Liver (tissue), 8 donors: ENCODE measurements at regions not wholly inside any gene's neighbourhood (a gene's known extent, or its start where the extent isn't known, plus 50 kb on each side); places are given as distances from the start of the nearest gene placed in this dataset.

Source experiments
- DNase-seq: peaks from one replicate; pipeline ENCODE4 v3.0.0-alpha.2; 2017; ENCODE audit warnings: low spot score
- H3K27ac ChIP-seq, 2 donors: one replicate each; pipeline ENCODE4 v1.7.0; 2013; ENCODE audit warnings: inconsistent platforms in 2 of 2, low read length in 2 of 2, control low read depth in 1 of 2, low read depth in 1 of 2, mild to moderate bottlenecking in 1 of 2
- H3K27me3 ChIP-seq, 4 donors: one replicate each; pipeline versions ENCODE4 v1.6.1 to v1.7.0; 2013; ENCODE audit warnings: low read length in 3 of 4, inconsistent platforms in 1 of 4, mild to moderate bottlenecking in 1 of 4, moderate library complexity in 1 of 4; ENCODE audit not compliant: control insufficient read depth in 4 of 4, insufficient read depth in 4 of 4
- H3K36me3 ChIP-seq, 4 donors: one replicate each; pipeline versions ENCODE4 v1.6.1 to v1.7.0; 2013; ENCODE audit warnings: low read length in 3 of 4, mild to moderate bottlenecking in 3 of 4, low read depth in 1 of 4, moderate library complexity in 1 of 4; ENCODE audit not compliant: control insufficient read depth in 4 of 4, insufficient read depth in 3 of 4
- H3K4me1 ChIP-seq, 4 donors: one replicate each; pipeline versions ENCODE4 v1.6.1 to v1.7.0; 2013; ENCODE audit warnings: low read length in 3 of 4, mild to moderate bottlenecking in 3 of 4, moderate library complexity in 1 of 4; ENCODE audit not compliant: control insufficient read depth in 4 of 4, insufficient read depth in 4 of 4
- H3K4me3 ChIP-seq, 3 donors: one replicate each; pipeline versions ENCODE4 v1.6.1 to v1.7.0; 2013; ENCODE audit warnings: low read length in 3 of 3, control low read depth in 1 of 3, low read depth in 1 of 3, mild to moderate bottlenecking in 1 of 3
- H3K9ac ChIP-seq, 2 donors: one replicate each; pipeline ENCODE4 v1.7.0; 2013; ENCODE audit warnings: low read length in 2 of 2, mild to moderate bottlenecking in 2 of 2, moderate library complexity in 2 of 2, control low read depth in 1 of 2, low read depth in 1 of 2
- H3K9me3 ChIP-seq, 4 donors: one replicate each; pipeline versions ENCODE4 v1.6.1 to v1.7.0; 2013; ENCODE audit warnings: low read length in 3 of 4; ENCODE audit not compliant: control insufficient read depth in 4 of 4
- ATF3 ChIP-seq: IDR thresholded peaks from 2 replicates; pipeline ENCODE4 v1.6.1; 2016; ENCODE audit warnings: antibody characterized with exemption
- CTCF ChIP-seq: fragments of 150-350 bp; IDR thresholded peaks from 2 replicates; pipeline ENCODE4 v1.5.1; 2017; ENCODE audit warnings: improper control_type of control experiment, low read depth, low read length; ENCODE audit not compliant: missing input control
- FOXA1 ChIP-seq: IDR thresholded peaks from 2 replicates; pipeline ENCODE4 v1.6.1; 2016; ENCODE audit warnings: antibody characterized with exemption
- GABPA ChIP-seq, 2 donors: IDR thresholded peaks in 1 of 2; conservative IDR thresholded peaks in 1 of 2; 2 replicates each; pipeline ENCODE4 v1.6.1; 2016; ENCODE audit warnings: antibody characterized with exemption in 2 of 2, mild to moderate bottlenecking in 1 of 2, moderate library complexity in 1 of 2
- HNF4A ChIP-seq, 2 donors: conservative IDR thresholded peaks; 2 replicates each; pipeline ENCODE4 v1.6.1; 2016; ENCODE audit warnings: antibody characterized with exemption in 2 of 2, mild to moderate bottlenecking in 2 of 2
- HNF4G ChIP-seq: IDR thresholded peaks from 2 replicates; pipeline ENCODE4 v1.6.1; 2016; ENCODE audit warnings: antibody characterized with exemption
- JUND ChIP-seq, 2 donors: IDR thresholded peaks; 2 replicates each; pipeline ENCODE4 v1.6.1; 2016; ENCODE audit warnings: antibody characterized with exemption in 2 of 2
- NR2F2 ChIP-seq: IDR thresholded peaks from 2 replicates; pipeline ENCODE4 v1.6.1; 2016; ENCODE audit warnings: antibody characterized with exemption
- RAD21 ChIP-seq, 2 donors: IDR thresholded peaks; 2 replicates each; pipeline ENCODE4 v1.6.1; 2016; ENCODE audit warnings: antibody characterized with exemption in 2 of 2, mild to moderate bottlenecking in 2 of 2
- REST ChIP-seq: IDR thresholded peaks from 2 replicates; pipeline ENCODE4 v1.6.1; 2016; ENCODE audit warnings: antibody characterized with exemption, mild to moderate bottlenecking
- RXRA ChIP-seq, 2 donors: IDR thresholded peaks; 2 replicates each; pipeline ENCODE4 v1.6.1; 2017 to 2018; ENCODE audit warnings: antibody characterized with exemption in 2 of 2, mild to moderate bottlenecking in 1 of 2
- TAF1 ChIP-seq: conservative IDR thresholded peaks from 2 replicates; pipeline ENCODE4 v1.6.1; 2016; ENCODE audit warnings: antibody characterized with exemption, mild to moderate bottlenecking
- YY1 ChIP-seq: IDR thresholded peaks from 2 replicates; pipeline ENCODE4 v1.6.1; 2016; ENCODE audit warnings: antibody characterized with exemption, mild to moderate bottlenecking
- ZBTB33 ChIP-seq: IDR thresholded peaks from 2 replicates; pipeline ENCODE4 v1.6.1; 2016; ENCODE audit warnings: antibody characterized with exemption
- WGBS: extraction: QIAGEN DNeasy Blood & Tissue Kit; methylation state at CpG from one replicate; pipeline ENCODE4 v1.1.7; 2013; 5-methylcytosine and 5-hydroxymethylcytosine counted together
- donor health status: healthy.
- donor health status: healthy.
- donor health status: healthy.
- donor health status: healthy.
- donor health status: healthy.

- H3K9ac ChIP-seq: no peak overlapping the region
- H3K27me3 ChIP-seq: no peaks in the 10 kb centered on the region
- H3K36me3 ChIP-seq: no peaks in the 10 kb centered on the region
- no peak for DNase-seq
- no peak for TF ChIP-seq TAF1
- TF ChIP-seq HNF4G: no peak
- TF ChIP-seq NR2F2: no peak
- TF ChIP-seq RAD21 (IDR thresholded peaks at IDR 0.05): no peak
- no peak for TF ChIP-seq FOXA1
- TF ChIP-seq CTCF: no peak
- no peak for TF ChIP-seq ZBTB33
- no peak for TF ChIP-seq RXRA (IDR thresholded peaks at IDR 0.05)
- no peak for TF ChIP-seq JUND (IDR thresholded peaks at IDR 0.05)
- TF ChIP-seq HNF4A (conservative IDR thresholded peaks at IDR 0.05): no peak
- no peak for TF ChIP-seq REST
- no peak for TF ChIP-seq GABPA (IDR thresholded peaks at IDR 0.05 in 1 of 2, conservative IDR thresholded peaks at IDR 0.05 in 1 of 2)
- no peak for TF ChIP-seq YY1
- no peaks in the 10 kb centered on the region for H3K4me1 ChIP-seq
- no peak overlapping the region for H3K4me3 ChIP-seq
- no peaks in the 10 kb centered on the region for H3K9me3 ChIP-seq
- H3K27ac ChIP-seq: no peak overlapping the region
- WGBS: 78% methylated on average over 3 of the region's 3 CpGs
These were observed 69.5 kb downstream of the CCR1 start for GRCh38 chr3:46138581-46138980.

- WGBS: 71% methylated on average over 3 of the region's 3 CpGs
- H3K36me3 ChIP-seq: no peaks in the 10 kb centered on the region
- no peak for DNase-seq
These were observed 72.6 kb downstream of the CCR1 start for GRCh38 chr3:46135475-46135874.

More at GRCh38 chr3:46135475-46135874, 72.6 kb downstream of the CCR1 start:
- H3K9me3 ChIP-seq: no peaks in the 10 kb centered on the region
- H3K9ac ChIP-seq: no peak overlapping the region
- TF ChIP-seq RXRA (IDR thresholded peaks at IDR 0.05): no peak
- TF ChIP-seq REST: no peak
- TF ChIP-seq FOXA1: no peak
- no peak for TF ChIP-seq ATF3
- TF ChIP-seq RAD21 (IDR thresholded peaks at IDR 0.05): no peak
- no peak overlapping the region for H3K4me3 ChIP-seq
- H3K4me1 ChIP-seq: peaks cover 0 to 10% (median 7%) of the 10 kb centered on the region in 4 donors
- no peak overlapping the region for H3K27ac ChIP-seq
- H3K27me3 ChIP-seq: no peaks in the 10 kb centered on the region
